22Rv1 (cell line): ENCODE measurements at regions not wholly inside any gene's neighbourhood (a gene's known extent, or its start where the extent isn't known, plus 50 kb on each side); places are given as distances from the start of the nearest gene placed in this dataset.

Experiments
- H3K27ac ChIP-seq: fragments of 450-650 bp; 2 replicates; pipeline ENCODE4 v1.5.1; 2017
- ZFX ChIP-seq: fragments of 450-650 bp; IDR thresholded peaks from 2 replicates; pipeline ENCODE4 v1.6.1; 2017; ENCODE audit warnings: antibody characterized with exemption, borderline replicate concordance
- TF ChIP-seq, protein P1 (sequence below): fragments of 450-650 bp; IDR thresholded peaks from 2 replicates; pipeline ENCODE4 v1.5.1; 2017; ENCODE audit warnings: mild to moderate bottlenecking

DNA sequence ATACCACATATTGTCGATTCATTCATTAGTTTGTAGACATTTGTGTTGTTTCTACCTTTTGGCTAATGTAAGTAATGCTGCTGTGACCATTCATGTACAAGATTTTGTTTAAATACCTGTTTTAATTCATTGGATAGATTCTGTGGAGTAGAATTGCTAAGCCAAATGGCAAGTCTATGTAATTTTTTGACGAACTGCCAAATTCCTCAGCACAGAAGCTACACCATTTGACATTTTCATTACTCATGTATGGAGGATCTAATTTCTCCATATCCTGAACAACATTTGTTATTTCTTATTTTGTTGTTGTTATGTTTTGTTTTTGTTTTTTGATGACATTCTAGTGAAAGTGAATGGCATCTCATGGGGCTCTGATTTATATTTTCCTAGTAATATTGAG is 1351.3 kb upstream of the SORCS1 start:
- no peak overlapping the region for H3K27ac ChIP-seq
- TF ChIP-seq, protein P1, sequence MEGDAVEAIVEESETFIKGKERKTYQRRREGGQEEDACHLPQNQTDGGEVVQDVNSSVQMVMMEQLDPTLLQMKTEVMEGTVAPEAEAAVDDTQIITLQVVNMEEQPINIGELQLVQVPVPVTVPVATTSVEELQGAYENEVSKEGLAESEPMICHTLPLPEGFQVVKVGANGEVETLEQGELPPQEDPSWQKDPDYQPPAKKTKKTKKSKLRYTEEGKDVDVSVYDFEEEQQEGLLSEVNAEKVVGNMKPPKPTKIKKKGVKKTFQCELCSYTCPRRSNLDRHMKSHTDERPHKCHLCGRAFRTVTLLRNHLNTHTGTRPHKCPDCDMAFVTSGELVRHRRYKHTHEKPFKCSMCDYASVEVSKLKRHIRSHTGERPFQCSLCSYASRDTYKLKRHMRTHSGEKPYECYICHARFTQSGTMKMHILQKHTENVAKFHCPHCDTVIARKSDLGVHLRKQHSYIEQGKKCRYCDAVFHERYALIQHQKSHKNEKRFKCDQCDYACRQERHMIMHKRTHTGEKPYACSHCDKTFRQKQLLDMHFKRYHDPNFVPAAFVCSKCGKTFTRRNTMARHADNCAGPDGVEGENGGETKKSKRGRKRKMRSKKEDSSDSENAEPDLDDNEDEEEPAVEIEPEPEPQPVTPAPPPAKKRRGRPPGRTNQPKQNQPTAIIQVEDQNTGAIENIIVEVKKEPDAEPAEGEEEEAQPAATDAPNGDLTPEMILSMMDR = no peak
- no peak for TF ChIP-seq ZFX

- no peak for TF ChIP-seq ZFX
- TF ChIP-seq, protein P1 = no peak
- H3K27ac ChIP-seq = no peak overlapping the region
These were observed 1335.9 kb upstream of the SORCS1 start for GRCh38 chr10:108500396-108500795.

GRCh38 chr10:108496106-108496505 is 1331.6 kb upstream of the SORCS1 start:
- TF ChIP-seq ZFX = no peak
- TF ChIP-seq, protein P1 = no peak
- no peak overlapping the region for H3K27ac ChIP-seq

- no peak overlapping the region for H3K27ac ChIP-seq
- TF ChIP-seq, protein P1 = no peak
- no peak for TF ChIP-seq ZFX
These were observed 1326.4 kb upstream of the SORCS1 start for GRCh38 chr10:108490944-108491343.

- TF ChIP-seq, protein P1 = no peak
- TF ChIP-seq ZFX = no peak
- no peak overlapping the region for H3K27ac ChIP-seq
These were observed 1306.9 kb upstream of the SORCS1 start for GRCh38 chr10:108471420-108471819.

DNA sequence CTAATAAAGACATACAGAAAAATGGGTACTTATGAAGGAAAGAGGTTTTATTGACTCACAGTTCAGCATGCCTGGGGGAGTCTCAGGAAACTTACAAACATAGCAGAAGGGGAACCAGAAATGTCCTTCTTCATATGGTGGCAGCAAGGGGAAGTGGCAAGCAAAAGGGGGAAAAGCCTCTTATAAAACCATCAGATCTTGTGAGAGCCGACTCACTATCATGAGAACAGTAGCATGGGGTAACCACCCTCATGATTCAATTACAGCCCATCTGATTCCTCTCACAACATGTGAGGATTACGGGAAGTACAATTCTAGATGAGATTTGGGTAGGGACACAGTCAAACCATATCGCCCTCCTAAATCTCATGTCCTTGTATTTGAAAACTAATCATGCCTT is 1305.4 kb upstream of the SORCS1 start:
- no peak overlapping the region for H3K27ac ChIP-seq
- TF ChIP-seq ZFX = no peak
- TF ChIP-seq, protein P1 = no peak

- TF ChIP-seq, protein P1 = no peak
- TF ChIP-seq ZFX = no peak
- H3K27ac ChIP-seq = no peak overlapping the region
These were observed 1301.5 kb upstream of the SORCS1 start for GRCh38 chr10:108465871-108466641.
